HCT116 (cell line): ENCODE measurements at regions not wholly inside any gene's neighbourhood (a gene's known extent, or its start where the extent isn't known, plus 50 kb on each side); places are given as distances from the start of the nearest gene placed in this dataset.

Experiments
- CEBPB ChIP-seq: IDR thresholded peaks from 2 replicates; pipeline ENCODE4 v1.6.1; 2012; ENCODE audit warnings: low read depth
- EZH2 ChIP-seq: fragments of 200-600 bp; sonication (generic); IDR thresholded peaks from 2 replicates; pipeline ENCODE4 v1.6.1; 2017; ENCODE audit warnings: antibody characterized with exemption, mixed run types
- JUND ChIP-seq: IDR thresholded peaks from 2 replicates; pipeline ENCODE4 v1.6.1; 2012
- POLR2A ChIP-seq: IDR thresholded peaks from 2 replicates; pipeline ENCODE4 v1.7.0; 2011; ENCODE audit warnings: borderline replicate concordance; ENCODE audit not compliant: insufficient read depth, insufficient read length; ENCODE audit errors: extremely low read depth
- RAD21 ChIP-seq: IDR thresholded peaks from 2 replicates; pipeline ENCODE4 v1.6.1; 2012; ENCODE audit warnings: low read depth, mild to moderate bottlenecking
- YY1 ChIP-seq: IDR thresholded peaks from 2 replicates; pipeline ENCODE4 v1.6.1; 2011; ENCODE audit warnings: low read length, low read depth, moderate library complexity, mild to moderate bottlenecking; ENCODE audit not compliant: insufficient replicate concordance; ENCODE audit errors: extremely low read depth
- TF ChIP-seq, protein P1 (sequence below), 3 experiments: fragments of 200-600 bp in 1 of 3; sonication (generic) in 1 of 3; IDR thresholded peaks in 2 of 3; conservative IDR thresholded peaks in 1 of 3; 2 replicates each; pipeline ENCODE4 v1.5.1; 2012 to 2017; ENCODE audit warnings: low read depth in 2 of 3, low read length in 2 of 3, antibody characterized with exemption in 1 of 3, borderline replicate concordance in 1 of 3, control low read depth in 1 of 3, mild to moderate bottlenecking in 1 of 3, mixed read lengths in 1 of 3, mixed run types in 1 of 3, moderate library complexity in 1 of 3; ENCODE audit not compliant: insufficient read depth in 1 of 3

DNA sequence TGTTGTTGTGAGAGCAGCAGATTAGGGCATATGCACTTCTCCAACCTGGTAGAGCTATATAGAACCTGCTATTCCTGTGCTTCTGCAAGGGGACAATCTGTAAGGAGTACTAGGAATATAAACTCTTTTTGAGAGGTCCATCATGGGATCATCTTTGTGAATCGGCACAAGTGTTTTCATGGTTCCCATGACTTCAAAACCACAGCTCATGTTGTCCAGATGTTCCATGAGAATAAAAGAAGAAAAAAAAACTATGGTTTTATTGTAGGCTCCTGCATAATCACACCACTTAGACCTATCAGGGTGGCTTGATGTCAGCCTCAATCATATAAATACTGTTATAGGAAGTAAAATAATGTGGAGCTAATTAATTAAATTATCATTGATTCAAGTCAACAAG lies 311.4 kb upstream of the ATP2B1 start:
- no peak for TF ChIP-seq JUND
- TF ChIP-seq CEBPB, result no peak
- TF ChIP-seq, protein P1, sequence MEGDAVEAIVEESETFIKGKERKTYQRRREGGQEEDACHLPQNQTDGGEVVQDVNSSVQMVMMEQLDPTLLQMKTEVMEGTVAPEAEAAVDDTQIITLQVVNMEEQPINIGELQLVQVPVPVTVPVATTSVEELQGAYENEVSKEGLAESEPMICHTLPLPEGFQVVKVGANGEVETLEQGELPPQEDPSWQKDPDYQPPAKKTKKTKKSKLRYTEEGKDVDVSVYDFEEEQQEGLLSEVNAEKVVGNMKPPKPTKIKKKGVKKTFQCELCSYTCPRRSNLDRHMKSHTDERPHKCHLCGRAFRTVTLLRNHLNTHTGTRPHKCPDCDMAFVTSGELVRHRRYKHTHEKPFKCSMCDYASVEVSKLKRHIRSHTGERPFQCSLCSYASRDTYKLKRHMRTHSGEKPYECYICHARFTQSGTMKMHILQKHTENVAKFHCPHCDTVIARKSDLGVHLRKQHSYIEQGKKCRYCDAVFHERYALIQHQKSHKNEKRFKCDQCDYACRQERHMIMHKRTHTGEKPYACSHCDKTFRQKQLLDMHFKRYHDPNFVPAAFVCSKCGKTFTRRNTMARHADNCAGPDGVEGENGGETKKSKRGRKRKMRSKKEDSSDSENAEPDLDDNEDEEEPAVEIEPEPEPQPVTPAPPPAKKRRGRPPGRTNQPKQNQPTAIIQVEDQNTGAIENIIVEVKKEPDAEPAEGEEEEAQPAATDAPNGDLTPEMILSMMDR (IDR thresholded peaks at IDR 0.05 in 2 of 3, conservative IDR thresholded peaks at IDR 0.05 in 1 of 3; ENCODE audit: borderline replicate concordance in 1 of 3, insufficient read depth in 1 of 3, low read depth in 2 of 3, low read length in 2 of 3), result no peak
- TF ChIP-seq POLR2A, result no peak
- no peak for TF ChIP-seq YY1
- TF ChIP-seq EZH2, result no peak
- TF ChIP-seq RAD21, result no peak
